IPS DF 19.7 (cell line): ENCODE measurements at regions not wholly inside any gene's neighbourhood (a gene's known extent, or its start where the extent isn't known, plus 50 kb on each side); places are given as distances from the start of the nearest gene placed in this dataset.

Experiments
- DNase-seq: peaks from one replicate; pipeline ENCODE4 v3.0.0-alpha.2; 2013; ENCODE audit warnings: low read depth, low spot score

- DNase-seq = peak; percentile 54
Measured at GRCh38 chr3:107064405-107065060, 312.7 kb upstream of the CCDC54 start.

- no peak for DNase-seq
Measured at GRCh38 chr3:107065094-107065861, 312.0 kb upstream of the CCDC54 start.

DNA sequence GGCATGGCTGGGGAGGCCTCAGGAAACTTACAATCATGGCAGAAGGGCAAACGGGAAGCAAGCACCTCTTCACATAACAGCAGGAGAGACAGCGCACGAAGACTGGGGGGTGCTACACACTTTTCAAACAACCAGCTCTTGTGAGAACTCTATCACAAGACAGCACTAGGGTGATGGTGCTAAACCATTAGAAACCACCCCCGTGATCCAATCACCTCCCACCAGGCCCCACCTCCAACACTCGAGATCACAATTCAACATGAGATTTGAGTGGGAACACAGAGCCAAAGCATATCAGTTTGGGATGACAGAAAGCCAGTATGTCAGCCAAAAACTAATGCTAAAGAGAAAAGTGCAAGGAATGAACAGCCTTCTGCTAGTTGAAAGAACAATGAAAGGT, 309.8 kb upstream of the CCDC54 start:
- no peak for DNase-seq

DNA sequence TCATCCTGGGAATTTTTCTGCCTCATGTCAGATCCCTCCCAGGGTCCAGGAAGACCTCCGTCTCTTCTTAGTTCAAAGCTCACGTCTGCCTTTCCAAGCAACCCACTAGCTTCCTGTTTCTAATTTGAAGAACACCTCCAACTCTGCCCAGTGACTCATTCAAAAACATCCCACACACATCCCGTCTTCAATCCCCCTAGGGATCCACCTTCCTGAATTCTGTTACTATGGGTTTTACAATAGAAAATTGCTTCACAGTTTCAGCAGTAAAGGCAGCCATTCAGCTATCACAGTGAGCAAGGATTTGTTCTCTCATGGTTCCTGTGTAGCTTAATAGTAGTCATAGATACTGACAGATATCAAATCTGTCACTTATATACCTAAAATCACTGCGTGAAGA, 308.3 kb upstream of the CCDC54 start:
- no peak for DNase-seq

- no peak for DNase-seq
Measured at GRCh38 chr3:107076946-107077345, 300.3 kb upstream of the CCDC54 start.

- no peak for DNase-seq
Measured at GRCh38 chr3:107077391-107077790, 299.8 kb upstream of the CCDC54 start.

DNA sequence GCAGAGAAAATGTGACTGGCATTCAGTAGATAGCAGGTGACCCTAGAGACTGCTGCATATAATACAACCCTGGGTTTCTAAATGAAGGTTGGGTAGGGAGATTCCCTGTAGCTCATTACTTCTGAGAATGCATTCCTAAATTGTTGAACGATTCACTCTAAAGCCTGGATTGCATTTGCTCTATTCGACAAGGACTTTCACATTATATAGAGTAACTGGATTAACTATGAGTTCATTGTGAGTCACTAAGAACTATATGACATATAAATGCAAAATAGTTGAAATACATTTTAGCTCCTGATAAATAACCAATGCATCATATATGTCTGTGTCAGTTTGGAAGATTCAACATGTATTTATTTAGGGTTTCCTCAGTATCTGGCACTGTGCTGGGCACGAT, 294.7 kb upstream of the CCDC54 start:
- no peak for DNase-seq

- DNase-seq = no peak
Measured at GRCh38 chr3:107085261-107085660, 292.0 kb upstream of the CCDC54 start.

- DNase-seq = no peak
Measured at GRCh38 chr3:107092121-107092520, 285.1 kb upstream of the CCDC54 start.

DNA sequence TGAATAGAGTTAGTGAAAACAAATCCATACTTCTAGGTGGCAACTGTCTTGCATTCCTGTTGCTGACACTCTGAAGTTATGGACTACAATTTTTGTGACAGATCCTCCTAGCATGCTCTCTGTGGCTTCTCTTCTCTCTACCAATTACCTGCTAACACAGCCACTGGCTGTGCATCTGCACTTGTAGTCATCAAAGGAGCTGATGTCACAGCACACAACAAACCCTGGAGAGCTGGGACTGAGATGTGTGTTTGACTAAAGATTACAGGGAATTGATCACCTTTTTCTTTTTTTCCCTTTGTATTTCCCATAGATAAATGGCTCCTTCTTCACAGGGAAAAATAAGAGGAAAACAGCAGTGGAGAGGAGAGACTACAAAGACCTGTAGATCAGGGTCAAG, 278.4 kb upstream of the CCDC54 start:
- no peak for DNase-seq

DNA sequence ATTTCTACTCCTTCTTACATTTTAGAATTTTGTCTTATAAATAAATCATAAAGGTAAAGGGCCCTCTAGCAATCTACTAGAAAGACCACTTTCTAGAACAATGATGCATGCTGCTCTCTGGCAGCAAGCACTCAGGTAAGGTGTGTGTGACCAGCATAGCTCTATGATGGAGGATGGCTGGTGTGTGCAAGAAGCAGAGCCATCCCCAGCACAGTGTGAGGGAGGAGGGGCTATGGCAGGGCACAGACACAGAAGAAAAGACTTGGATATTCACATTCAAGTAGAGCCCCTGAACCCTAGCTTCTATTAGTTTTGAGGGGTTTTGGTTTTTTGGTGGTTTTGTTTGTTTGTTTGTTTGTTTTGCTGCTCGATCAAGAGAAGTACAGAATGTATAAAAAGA, 277.1 kb upstream of the CCDC54 start:
- no peak for DNase-seq

- DNase-seq = no peak
Measured at GRCh38 chr3:107100573-107100972, 276.7 kb upstream of the CCDC54 start.

DNA sequence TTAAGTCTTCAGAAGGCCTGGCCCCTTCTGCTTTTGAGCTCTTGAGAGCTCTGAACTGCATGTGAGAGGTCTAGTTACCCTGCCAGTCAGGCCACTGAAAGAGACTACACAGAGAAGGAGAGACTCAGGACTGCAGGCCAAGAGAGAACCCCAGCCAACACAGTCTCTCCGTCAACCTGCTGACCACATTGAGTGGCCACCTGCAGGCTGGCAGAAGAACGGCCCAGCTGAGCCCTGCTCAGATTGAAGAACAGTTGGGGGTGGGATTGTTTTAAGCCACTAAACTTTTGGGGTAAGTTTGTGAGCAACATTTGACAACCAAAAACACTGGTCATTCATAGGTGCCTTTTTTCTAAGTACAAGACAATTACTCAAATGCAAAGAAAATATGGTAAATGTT, 273.5 kb upstream of the CCDC54 start:
- no peak for DNase-seq

- no peak for DNase-seq
Measured at GRCh38 chr3:107106316-107106715, 270.9 kb upstream of the CCDC54 start.

DNA sequence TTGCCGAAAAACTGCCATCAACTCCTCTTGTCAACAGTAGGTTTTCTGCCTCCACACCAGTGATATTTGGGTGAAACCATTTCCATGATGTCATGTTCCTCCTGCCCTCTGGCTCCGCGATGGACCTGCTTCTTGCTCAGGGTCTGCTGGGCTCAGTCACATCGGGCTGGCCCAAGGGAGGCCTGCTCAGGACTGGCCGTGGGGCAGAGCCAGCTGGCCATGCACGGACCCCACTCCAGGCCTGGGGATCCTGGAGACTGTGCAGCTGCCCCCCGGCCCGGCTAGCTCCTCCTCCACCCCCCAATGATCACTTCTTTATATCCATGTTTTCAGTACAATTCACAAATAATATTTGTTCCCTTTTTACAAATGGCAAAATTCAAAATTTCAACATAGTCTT, 270.3 kb upstream of the CCDC54 start:
- no peak for DNase-seq

GRCh38 chr3:107110596-107111305, 266.5 kb upstream of the CCDC54 start:
- no peak for DNase-seq

DNA sequence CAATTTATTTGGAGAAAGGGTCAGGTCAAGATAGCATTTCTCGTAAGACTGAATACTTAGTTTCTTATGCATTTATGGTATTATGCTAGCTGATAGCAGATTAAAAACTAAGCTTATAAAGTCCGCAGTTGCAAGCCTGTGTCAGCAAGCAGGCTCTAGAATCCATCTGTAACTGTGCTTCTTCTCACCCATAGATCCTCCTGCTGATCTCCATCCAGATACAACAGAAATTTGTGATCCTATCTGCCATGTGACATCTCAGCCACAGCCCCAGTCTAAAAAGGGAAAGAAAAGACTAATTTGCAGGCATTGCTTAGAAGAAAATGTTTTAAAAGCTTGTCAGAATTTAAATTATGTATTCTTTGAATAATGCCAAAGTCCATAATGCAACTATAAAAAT, 265.4 kb upstream of the CCDC54 start:
- no peak for DNase-seq

GRCh38 chr3:107112356-107112755, 264.9 kb upstream of the CCDC54 start:
- no peak for DNase-seq

- DNase-seq = no peak
Measured at GRCh38 chr3:107116251-107116650, 261.0 kb upstream of the CCDC54 start.

DNA sequence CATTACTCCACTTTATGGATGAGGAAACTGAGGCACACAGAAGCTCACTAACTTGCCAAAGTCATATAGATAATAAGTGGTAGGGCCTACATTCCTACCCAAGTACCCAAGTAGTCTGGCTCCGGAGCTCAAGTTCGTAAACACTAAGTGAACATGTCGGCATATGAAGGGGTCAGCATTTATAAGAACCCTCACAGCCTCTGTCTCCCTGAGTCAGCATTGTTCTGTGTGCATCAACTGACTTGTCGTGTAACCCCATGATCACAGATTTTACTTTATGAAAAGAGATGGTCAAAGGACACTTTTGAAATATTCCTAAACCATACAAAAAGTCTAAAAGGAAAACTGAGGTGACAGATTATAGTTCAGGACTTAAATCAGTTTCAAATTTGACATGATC, 260.1 kb upstream of the CCDC54 start:
- DNase-seq = no peak

GRCh38 chr3:107117922-107118536, 259.2 kb upstream of the CCDC54 start:
- DNase-seq = peak; percentile 23

- no peak for DNase-seq
Measured at GRCh38 chr3:107124885-107125284, 252.4 kb upstream of the CCDC54 start.
